Sigmoid colon (tissue), 4 donors: ENCODE measurements at regions not wholly inside any gene's neighbourhood (a gene's known extent, or its start where the extent isn't known, plus 50 kb on each side); places are given as distances from the start of the nearest gene placed in this dataset.

Experiments
- EP300 ChIP-seq, 4 donors: sonication (generic); formaldehyde crosslinking; IDR thresholded peaks; one replicate each; pipeline ENCODE4 v1.6.1; 2017; ENCODE audit warnings: antibody characterized with exemption in 4 of 4
- POLR2A ChIP-seq, 2 donors: fragments of 450-650 bp; IDR thresholded peaks; one replicate each; pipeline ENCODE4 v1.6.1; 2016; ENCODE audit warnings: antibody characterized with exemption in 2 of 2, mild to moderate bottlenecking in 2 of 2, moderate library complexity in 2 of 2
- POLR2AphosphoS5 ChIP-seq, 4 donors: sonication (generic); formaldehyde crosslinking; IDR thresholded peaks; one replicate each; pipeline ENCODE4 v1.6.1; 2017; ENCODE audit warnings: antibody characterized with exemption in 4 of 4
- TF ChIP-seq, protein P1 (sequence below), 4 experiments: fragments of 450-650 bp in 3 of 4; fragments of 200-600 bp in 1 of 4; IDR thresholded peaks; one replicate each; pipeline ENCODE4 v1.5.1; 2016 to 2019; ENCODE audit warnings: antibody characterized with exemption in 4 of 4, mild to moderate bottlenecking in 3 of 4, moderate library complexity in 2 of 4

DNA sequence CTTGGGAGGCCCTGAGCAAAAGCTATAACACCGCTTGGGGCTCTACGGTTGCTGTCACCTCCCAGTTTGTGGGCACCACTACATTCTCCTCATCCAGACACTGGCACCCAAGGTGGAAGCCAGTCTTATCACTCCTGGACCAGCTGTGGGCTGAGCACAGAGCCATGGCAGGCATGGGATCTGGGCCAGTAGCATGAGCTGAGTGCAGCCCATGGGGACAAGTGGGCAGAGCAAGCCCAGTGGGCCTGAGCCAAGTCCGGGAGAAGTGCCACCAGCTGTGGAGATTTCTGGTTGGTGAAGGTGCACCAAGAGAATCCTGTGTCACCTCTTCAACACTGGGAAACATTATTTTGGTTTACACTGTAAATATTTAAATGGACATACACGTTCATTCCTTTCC lies 1013.0 kb downstream of the TECRL start:
- TF ChIP-seq, protein P1, sequence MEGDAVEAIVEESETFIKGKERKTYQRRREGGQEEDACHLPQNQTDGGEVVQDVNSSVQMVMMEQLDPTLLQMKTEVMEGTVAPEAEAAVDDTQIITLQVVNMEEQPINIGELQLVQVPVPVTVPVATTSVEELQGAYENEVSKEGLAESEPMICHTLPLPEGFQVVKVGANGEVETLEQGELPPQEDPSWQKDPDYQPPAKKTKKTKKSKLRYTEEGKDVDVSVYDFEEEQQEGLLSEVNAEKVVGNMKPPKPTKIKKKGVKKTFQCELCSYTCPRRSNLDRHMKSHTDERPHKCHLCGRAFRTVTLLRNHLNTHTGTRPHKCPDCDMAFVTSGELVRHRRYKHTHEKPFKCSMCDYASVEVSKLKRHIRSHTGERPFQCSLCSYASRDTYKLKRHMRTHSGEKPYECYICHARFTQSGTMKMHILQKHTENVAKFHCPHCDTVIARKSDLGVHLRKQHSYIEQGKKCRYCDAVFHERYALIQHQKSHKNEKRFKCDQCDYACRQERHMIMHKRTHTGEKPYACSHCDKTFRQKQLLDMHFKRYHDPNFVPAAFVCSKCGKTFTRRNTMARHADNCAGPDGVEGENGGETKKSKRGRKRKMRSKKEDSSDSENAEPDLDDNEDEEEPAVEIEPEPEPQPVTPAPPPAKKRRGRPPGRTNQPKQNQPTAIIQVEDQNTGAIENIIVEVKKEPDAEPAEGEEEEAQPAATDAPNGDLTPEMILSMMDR (IDR thresholded peaks at IDR 0.05): no peak
- TF ChIP-seq EP300 (IDR thresholded peaks at IDR 0.05) (no peak), POLR2A (IDR thresholded peaks at IDR 0.05) (no peak), POLR2AphosphoS5 (IDR thresholded peaks at IDR 0.05) (no peak)
